CD4-positive, alpha-beta T cell treated with Interleukin-12 subunit alpha and Interleukin-12 subunit beta, for 1 hour (primary cell): ENCODE measurements at regions not wholly inside any gene's neighbourhood (a gene's known extent, or its start where the extent isn't known, plus 50 kb on each side); places are given as distances from the start of the nearest gene placed in this dataset.

Experiments
- DNase-seq: peaks from one replicate; pipeline ENCODE4 v3.0.0-alpha.2; 2020

DNA sequence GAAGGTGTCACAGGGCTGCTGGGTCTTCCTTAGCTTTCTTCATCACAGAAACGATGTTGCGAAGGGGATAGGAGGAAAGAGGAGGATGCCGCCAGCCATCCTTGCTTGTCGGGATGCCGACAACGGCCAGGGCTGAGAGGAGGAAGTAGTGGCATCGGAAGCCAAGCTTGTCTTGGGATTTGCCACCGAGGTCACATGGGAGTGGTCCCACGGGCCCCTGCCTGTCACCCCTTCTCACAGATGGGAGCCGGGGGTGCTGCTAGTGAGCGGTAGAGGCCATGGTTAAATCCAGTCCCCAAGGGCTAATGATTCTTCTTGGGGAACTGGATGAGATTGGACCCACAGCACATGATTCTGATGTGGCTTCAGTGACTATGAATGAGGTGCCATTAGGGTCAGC lies 1375.8 kb downstream of the BRD1 start:
- DNase-seq, result no peak

DNA sequence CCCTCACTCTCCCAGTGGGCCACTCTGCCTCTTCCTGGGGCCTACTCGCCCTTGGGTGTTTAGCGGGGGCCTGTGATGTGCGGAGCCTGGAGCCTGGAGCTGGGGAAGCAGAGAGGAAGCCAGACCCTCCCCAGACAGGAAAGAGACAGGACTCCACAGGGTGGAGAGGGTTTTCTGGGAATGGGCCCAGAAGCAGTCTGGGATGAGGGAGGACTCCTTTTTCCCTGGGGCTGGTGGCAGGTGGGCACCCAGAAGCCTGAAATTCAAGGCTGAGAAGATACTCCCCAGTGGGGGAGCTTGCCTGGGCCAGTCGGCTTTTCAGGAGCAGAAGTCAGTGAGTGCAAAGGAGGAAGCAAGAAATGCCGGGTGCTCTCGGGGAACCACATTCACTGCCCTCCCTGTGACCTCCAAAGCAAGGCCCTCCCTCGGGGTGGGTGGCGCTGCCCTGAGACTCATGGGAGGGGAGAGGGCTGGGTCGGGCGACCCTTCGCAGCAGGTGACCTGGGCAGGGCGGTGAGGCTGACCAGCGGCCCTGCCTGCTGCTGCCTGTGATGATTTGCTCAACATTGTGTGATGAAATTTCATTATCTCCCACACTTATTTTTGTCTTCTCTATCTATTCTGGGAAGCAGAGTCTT lies 1377.4 kb downstream of the BRD1 start:
- DNase-seq, result no peak

DNA sequence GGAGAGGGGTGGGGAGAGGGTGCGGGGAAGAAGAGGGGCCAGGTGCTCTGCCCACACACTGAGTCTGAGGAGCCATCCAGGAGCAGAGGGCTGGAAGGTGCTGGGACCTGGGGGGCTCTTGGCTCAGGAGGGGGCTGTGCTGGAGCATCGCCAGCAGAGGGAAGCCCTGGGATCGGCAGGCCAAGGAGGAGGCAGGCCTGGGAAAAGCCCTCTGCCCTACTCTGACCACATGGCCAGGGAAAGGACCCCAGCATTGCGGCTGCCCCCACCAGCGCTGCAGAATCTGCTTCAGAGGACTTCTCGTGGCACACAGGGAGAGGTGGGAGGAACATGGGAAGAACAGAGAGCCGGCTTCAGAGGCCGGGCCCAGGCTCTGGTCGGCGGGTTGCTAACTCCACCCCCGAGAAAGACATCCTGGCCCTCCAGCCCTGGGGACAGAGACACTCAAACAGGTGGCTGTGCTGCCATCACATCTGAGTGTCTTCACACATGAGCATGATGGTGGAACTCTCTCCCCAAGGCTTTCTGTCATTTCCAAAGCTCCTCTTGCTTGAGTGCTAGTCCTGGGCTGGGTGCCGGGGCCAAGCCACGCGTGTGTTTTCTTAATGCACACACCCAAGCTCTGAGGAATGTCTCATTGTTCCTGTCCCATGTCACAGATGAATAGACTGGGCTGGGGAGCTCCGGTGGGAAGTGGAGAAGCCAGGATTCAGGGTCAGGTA lies 1378.0 kb downstream of the BRD1 start:
- DNase-seq, result no peak

DNA sequence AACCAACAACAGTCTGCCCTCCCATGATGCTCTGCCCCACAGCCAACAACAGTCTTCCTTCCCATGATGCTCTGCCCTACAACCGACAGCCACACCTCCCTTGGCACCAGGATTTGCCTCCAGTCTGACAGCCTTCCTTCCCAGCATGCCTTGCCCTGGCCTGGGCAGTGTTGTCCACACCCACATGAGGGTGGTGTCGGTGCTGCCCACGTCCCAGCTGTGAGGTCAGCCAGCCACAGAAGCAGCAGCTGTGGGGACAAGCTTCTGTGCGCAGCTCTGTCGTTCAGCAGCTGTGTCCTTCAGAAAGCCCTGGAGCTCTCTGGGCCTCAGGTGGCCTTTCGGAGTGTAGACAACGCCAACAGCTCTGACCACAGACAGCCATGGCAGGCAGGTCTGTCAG lies 1378.9 kb downstream of the BRD1 start:
- no peak for DNase-seq

DNA sequence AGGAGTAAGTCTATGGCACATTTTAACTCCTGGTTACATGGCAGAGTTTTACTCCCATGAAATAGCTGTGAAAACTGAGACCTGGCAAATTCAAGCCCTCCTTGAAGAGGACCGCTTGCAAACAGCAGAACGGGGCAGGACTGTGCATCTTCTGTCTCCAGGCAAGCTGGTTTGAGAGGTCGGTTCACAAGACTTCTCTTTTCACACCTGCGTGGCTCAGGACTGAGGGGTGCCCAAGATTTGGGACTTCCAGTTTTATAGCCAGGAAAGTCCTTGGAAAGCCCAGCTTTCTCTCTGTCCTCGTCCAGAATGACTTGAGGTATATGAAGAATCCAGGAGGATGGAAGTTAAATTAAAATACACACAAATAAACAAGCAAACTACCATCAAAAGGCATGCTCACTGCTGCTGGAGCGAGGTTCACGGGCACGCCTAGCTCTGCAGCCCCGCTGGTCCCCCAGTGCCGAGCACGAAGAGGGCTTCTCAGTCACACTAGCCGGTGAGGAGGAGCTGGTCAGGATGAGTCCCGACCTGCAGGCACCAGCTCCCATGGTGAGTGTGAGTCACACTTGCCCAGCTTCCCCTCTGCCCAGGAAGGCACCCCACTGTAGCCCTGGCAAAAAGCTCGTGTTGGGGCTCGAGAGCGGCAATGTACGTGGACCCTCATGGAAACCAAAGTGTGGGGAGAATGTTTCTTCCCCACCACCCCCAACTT lies 1382.4 kb downstream of the BRD1 start:
- no peak for DNase-seq

DNA sequence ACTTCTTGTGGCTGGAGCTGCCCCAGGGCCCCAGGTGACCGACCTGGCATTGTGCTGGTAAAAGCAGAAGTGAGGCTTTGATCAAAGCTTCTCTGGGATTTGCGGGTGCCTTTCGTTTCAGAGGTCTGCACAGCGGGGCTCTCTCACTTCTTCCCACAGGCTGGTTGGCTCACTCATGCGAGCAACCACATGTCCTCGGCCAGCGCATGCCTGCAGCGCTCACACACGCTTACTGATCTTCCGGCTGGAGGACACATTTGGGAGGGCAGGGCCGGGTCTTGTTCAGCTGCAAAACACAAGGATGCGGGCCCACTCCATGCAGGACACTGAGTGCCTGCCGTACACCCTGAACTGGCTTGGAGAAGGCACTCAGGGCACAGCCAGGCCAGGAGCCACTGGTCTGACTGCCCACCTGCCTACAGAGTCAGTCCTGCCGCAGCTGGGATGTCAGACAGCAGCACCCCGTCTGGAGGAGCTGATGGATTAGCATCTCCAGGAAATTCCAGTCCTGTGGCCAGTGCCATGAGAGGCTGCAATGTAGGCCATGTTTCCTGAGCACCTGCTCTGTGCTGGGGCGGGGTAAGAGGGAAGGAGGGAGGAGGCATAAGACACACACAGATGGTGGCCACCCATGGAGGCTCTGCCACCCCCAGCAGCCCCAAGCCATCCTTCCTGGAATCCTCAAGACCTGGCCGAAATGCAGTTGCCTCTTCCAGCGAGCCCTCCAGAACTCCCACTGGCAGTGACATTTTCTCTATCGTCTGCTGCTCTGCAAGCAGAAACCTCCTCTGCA lies 1383.2 kb downstream of the BRD1 start:
- no peak for DNase-seq

DNA sequence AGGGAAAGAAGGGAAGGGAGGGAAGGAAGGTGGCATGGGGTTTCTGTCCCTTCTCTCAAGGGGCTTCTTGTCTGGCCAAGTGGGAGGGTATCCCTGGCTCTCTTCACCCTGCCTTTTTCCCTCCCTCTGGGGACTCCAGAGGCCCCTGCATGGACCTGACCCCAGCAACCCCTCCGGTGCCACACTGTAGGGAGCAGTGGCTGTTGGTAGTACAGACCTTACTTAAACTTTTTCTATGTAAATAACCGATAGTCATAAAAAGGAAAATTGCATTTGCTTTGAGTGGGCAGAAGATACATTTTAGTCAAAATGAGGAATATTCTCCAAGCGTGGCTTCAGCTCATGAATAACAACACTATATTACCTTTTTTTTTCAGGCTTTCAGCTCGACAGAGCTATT lies 1384.0 kb downstream of the BRD1 start:
- no peak for DNase-seq

DNA sequence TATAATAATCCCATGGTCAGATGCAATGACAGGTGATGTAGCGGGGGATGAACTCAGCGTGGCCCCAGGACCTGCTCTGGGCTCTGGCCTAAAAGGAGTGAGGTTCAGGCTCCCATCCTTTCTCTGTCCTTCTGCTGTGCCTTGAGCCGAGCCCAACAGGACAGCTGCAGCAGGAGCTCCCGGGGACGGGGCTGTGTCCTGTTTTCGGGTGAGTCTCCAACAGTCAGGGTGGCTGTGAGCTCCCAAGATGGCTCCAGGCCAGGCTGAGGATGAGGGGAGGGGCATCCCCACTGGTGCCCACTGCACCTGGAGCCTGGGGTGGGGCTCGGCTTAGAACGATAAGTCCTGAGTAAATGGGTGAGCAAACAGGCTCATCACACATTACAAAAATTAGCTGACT lies 1385.0 kb downstream of the BRD1 start:
- no peak for DNase-seq

DNA sequence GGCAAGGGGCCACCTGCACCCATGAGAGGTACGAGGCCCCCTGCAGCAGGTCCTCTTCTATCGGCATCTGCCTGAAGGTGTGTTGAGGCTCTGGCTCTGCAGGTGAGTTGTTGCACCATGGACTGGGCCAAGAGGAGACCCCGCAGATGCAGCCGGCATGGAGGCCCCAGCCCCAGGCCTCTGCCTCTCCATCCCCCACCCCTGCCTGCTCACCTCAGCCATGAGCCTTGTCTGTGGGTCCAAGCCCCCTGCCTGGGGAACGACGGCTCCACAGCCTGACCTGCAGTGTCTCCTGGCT lies 1386.2 kb downstream of the BRD1 start:
- DNase-seq, result no peak

DNA sequence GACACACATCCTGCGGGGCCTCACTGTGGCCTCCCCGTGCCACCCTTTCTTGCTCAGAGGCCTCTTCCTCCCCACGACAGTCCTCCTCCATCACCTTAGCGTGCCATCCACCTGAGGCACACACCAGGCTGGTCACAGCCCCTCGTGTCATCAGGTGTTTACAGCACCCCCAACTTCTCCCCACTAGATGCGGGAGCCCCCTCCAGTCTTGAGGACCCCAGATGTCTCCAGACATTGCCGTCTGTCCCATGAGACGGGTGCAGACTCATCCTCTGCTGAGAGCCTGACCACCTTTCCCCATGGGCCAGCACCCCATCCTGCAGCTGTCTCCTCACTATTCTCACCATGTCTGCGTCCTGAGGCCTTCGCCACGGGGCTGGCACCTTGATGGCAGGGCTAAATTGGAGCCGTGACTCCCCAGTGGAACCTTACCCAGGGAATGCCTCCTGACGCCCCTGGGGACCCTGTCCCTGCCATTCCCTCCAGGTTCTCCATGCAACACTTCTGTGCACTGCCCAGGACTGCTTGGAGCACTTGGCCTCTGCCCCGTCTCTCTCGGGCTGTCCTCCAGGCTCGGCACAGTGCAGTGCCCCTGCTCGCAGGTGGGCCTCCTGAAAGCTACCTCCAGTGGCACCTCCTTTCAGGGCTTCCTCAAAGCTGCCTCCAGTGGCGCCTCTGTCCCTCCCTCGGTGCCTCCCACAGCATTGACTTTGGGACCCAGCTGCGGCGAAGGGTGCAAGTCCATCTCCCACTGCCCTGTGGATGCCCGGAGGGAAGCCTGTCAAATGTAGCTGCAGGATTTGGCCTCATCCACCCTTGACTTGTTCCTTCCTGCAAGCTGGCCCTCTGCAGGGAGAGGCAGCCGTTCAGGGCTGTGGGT lies 1386.8 kb downstream of the BRD1 start:
- no peak for DNase-seq

DNA sequence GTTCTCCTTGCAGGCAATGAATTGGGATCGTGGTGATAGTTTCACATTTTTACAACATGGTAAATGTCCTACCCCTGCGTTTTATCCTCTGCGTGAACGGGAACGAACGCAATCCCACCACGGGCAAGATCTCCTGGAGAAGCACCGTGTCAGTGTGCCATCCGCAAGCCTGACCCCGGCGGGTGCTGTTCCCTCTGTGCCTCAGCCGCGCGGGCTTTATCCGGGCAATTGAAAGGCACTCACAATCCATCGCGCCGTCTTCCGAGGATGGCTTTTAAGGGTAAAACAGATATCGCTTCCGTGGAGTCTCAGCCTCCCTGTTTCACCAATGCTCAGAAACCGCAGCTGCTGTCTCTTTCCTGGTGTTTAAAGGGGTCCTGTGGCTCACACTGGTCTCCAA lies 1387.5 kb downstream of the BRD1 start:
- no peak for DNase-seq

DNA sequence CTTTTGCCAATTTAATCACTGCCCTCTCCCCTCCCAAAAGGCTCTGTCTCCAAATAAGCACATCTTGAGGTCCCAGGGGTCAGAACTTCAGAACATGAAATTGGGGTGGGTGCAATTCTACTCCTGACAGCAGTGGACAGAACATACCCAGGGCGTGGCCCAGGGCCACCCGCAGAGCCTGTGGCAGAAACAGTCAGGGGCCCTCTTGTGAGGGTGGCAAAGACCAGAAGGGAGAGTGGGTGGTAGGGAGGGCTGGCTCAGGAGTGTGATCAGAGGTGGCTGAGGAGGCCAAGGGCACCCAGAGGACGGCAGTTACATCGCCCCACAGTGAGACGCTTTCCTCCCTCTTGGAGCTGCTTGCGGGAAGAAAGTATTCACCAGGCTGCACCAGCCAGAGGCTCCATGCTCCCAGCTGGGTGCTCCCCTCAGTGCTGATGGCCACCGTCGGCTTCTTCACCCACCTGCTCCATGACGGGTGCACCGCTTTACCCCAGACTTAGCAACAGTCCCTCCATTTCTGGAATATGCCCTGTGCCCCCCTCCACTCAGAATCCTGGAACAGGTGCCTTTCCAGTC lies 1388.0 kb downstream of the BRD1 start:
- DNase-seq, result no peak

DNA sequence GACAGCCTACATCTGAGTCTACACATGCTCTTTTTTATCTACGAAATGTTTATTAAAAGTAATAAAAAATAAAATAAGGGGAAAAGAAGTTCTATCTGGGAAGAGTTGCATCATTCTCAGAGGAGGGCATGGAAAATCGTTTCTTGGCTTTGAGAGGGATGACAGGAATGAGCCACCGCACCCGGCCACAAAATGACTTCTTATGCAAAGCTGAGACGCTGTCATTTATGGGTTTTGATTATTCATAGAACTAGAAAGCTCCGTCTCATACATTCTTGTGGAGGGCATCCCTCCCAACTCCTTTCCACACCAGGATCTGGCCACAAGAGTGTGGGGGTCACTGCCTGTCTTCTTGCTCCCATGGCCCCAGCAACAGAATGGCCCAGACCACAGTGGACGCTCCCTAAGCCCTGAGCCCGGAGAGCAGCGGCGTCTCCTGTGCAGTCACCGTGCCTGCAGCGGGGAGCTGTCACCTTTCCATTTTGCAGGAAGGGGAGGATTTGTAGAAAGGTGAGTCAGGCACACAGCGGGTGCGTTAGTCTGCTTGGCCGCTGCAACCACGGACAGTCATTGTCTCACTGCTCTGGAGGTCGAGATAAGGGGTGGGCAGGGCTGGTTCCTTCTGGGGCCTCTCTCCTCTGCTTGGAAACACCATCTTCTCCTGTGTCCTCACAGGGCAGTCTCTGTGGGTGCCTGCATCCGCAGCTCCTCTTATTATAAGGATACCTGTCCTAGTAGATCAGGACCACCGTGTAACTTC lies 1388.7 kb downstream of the BRD1 start:
- DNase-seq, result no peak

DNA sequence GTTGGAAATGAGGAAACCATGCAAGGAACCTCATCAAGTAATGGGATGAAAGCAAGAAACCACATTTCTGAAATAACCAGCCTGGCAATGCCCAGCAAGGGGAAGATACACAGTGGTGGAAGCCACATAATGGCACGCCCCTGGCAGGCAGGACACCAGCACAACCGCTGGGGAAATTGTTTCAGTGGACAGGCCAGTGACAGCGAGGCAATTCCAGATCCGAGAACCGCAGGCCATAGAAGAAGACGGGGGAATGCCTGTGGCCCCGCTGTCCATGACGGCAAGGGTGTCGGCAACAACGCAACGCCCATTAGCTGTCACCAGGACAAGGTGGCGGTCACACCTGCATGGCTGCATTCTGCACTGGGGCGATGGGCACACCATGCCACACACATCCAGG lies 1389.6 kb downstream of the BRD1 start:
- no peak for DNase-seq

DNA sequence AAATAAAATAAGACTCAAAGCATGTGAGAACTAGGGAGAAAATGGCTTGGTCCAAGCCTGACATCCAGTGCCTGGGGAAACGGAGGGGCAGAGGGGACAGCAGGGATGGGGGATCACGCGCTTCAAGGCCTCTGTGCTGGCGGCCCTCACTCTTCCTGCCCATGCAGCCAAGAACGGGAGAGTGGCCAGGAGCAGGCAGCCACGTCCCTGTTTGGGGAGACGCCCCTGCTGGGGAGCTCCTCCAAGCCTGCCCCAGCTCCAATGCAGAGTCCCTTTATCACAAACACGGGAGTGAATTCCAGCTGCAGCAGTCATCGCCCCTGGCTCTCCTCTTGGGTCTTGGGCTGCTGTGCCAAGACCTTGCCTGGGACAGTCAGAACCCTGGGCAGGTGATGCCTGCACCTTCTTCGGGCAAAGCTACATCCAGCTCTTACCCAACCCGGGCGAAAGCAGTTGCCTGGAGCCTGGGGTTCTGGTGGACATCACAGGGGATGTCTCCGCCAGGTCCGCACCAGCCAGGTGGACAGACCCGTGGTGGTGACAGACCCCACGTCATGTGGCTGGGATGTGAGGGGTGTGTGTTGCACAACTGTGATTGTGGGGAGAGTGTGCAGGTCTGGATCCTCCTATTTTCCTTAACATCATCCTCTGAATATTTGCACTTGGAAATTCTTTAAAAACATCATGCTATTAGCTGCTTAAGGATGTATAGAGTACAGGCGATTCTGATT lies 1391.3 kb downstream of the BRD1 start:
- DNase-seq, result no peak

DNA sequence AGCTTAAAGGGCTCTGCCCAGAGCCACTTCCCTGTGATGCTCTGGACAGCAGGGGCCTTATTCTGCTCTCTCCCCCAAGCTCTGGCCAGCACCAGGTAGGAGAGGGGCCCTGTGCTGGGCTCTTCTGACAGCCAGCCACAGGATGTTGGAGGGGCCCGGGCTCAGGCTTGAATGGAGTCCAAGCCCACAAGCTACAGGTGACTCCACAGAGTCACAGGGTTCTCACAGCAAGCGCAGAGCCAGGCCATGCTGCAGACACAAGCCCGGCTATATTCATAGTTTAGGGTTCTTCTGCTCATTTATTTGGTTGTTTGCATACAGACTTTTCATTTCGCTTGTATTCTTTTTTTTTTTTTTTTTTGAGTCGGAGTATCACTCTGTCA lies 1392.8 kb downstream of the BRD1 start:
- DNase-seq, result no peak

DNA sequence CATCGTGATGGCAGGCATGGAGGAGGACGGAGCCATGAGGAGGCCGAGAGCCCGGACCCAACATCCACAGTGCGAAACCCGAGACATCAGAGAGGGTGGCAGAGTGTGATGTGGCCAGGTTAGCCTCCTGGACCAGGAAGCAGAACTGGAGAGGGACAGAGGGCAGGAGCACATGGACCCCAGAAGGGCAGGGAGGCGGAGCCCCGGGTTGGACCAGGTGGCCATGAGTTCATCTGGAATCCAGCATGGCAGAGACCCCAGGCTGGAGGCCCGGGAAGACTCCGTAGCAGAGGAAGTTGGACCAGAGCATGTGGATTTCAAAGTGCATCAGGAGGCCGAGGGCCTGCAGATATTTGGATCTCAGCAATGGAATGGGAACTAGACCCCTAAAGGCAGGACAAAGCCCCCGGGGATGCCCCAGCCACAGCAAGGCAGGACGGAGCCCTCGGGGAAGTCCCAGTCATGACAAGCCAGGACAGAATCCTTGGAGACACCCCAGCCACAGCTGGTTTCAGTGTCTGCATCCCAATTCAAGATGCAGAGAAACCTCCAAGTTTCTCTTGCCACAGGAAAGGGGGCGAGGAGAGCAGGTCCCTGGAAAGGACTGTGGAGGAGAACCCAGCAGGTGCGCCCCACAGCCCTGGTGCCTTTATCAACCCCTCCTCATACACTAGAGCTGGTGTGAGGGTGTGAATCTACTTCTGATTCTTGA lies 1393.4 kb downstream of the BRD1 start:
- no peak for DNase-seq

DNA sequence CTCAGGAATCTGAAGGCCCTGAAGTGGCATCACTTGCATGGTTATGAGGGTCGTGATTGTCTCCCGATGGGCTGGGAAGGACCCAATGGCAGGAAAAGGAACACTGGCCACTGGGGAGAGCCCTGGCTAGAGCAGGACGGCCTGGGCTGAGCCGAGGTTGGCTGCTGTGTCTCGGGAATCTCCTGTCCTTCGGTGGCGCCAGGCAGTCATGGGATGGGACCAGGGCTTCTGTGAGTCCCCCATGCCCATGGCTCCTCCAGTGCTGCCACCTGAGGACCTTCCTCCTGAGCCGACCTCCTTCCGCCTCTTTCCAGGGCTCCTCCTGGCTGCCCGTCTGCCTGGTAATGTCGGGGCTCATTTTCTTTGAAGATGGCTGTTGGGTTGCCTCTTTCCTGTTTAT lies 1394.0 kb downstream of the BRD1 start:
- DNase-seq, result no peak

DNA sequence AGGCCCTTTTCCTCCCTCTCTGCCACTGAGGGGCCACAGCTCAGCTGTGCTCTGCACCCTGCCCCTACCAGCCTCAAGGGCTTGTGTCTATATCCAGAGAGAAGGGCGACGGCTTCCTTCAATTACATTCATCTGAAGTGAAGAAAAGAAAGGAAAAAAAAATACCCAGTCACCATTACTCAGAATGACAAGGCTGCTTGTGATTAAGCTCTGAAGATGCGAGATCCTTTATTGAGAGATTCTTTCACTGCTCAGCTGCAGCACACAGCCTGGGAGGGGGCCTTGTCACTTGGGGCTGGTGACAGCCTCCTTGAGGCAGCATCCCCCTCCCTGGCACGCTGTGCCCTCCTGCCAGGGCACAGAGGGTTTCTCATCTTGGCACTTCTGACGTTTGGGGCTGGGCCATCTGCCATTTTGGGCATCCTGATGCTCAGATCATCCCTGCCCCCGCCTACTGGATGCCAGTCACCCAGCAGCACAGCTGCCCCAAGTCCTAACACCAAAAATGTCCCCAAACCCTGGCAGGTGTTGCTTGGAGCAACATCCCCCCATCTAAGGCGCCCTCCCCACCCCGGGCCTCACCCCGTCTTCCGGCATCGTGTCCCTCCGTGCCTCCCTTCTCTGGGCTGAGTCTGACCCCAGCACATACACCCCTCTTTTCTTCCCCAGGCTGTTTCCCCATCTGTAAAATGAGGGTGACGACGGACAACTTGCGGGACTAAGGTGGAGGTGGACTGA lies 1394.7 kb downstream of the BRD1 start:
- no peak for DNase-seq
